NCI-H82 treated with DMSO at 0.1 percent for 48 hours (cell line): ENCODE measurements at regions not wholly inside any gene's neighbourhood (a gene's known extent, or its start where the extent isn't known, plus 50 kb on each side); places are given as distances from the start of the nearest gene placed in this dataset.

ENCODE experiments used
- DNase-seq: peaks from one replicate; lab custom pipeline; 2025; ENCODE audit not compliant: unreplicated experiment; lab: John Stamatoyannopoulos, UW

DNA sequence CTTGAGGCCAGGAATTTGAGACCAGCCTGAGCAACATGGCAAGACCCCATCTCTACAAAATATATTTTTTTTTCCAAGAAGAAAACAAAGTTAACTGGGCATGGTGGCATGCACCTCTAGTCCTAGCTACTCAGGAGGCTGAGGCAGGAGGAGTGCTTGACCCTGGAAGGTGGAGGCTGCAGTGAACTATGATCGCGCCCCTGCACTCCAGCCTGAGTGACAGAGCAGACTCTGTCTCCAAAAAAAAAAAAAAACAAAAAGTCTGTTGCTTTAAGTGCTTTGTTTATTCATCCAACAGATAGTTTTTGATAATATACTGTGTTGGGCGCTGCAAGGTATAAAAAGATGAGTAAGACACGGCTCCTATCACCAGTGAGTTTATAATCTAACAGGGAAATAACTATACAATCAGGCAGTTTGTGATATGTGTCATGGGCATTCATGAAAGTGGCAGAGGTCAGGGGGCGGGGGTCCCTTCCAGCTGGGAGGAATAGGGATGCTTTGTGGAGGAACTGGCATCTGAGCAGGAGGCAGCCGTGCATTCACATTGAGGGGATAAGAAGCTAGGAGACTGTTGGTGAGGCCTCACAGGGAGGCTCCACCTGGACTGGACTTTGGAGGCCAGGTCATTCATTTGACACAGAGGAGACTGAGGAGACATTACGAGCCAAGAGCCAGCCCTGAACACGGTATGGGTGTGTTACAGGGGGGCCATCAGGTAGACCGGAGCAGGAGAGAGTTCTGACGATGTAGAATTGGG lies 67.3 kb upstream of the ERRFI1 start:
- DNase-seq: no peak

GRCh38 chr1:8092657-8093056 lies 66.5 kb upstream of the ERRFI1 start:
- no peak for DNase-seq

- peak; percentile 59 for DNase-seq
Observed at GRCh38 chr1:8091691-8092090, 65.6 kb upstream of the ERRFI1 start.

- no peak for DNase-seq
Observed at GRCh38 chr1:8090241-8090702, 64.2 kb upstream of the ERRFI1 start.

DNA sequence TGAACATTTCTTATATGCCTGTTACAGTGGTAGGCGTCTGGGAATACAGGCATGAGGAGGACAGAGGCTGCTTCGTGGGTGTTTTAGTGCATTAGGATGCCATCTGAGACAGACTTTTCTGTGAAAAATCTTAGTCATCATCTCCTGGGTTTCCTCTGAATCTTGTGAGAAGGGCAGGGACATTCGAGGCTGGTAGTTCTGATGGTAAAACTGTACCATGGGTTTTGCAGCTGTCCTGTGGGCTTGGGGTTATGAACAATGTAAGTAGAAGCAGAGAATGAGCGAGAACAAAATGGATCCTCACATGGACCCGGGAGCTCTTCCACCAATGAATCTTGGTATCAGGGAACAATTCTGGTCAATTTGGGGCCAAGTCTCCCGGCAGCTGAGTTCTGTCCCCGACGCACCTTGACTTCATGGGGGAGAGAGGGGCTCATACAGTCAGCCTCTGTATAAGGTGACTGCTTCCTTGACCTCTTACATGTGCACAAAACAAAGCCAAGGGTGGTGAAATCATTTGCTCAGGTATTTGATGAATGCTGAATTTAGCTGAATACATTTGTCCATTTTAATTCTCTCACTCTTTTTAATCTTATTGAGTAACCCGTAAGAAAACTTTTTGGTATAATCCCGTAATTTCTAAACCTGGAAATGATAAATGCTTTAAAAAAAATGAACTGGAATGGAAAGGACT lies 63.6 kb upstream of the ERRFI1 start:
- no peak for DNase-seq

DNA sequence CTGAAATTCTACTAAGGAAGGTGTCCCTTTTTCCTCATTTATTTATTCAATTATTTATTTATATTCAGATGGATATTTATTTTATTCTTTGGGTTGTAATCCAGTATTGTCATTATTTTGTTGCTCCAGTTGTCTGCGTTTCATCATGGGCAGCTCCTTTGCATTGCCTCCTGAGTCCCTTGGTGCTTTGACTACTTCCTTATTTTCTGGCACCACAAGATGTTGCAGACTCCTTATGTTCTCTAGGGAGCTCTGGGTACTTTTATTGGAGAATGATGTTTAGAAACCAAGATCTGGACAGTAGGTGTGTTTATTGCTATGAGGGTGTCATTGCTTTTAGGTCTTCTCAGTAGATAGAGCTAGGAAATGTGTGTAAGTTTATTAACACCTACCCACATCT lies 59.9 kb upstream of the ERRFI1 start:
- no peak for DNase-seq

GRCh38 chr1:8084913-8085312 lies 58.8 kb upstream of the ERRFI1 start:
- no peak for DNase-seq

DNA sequence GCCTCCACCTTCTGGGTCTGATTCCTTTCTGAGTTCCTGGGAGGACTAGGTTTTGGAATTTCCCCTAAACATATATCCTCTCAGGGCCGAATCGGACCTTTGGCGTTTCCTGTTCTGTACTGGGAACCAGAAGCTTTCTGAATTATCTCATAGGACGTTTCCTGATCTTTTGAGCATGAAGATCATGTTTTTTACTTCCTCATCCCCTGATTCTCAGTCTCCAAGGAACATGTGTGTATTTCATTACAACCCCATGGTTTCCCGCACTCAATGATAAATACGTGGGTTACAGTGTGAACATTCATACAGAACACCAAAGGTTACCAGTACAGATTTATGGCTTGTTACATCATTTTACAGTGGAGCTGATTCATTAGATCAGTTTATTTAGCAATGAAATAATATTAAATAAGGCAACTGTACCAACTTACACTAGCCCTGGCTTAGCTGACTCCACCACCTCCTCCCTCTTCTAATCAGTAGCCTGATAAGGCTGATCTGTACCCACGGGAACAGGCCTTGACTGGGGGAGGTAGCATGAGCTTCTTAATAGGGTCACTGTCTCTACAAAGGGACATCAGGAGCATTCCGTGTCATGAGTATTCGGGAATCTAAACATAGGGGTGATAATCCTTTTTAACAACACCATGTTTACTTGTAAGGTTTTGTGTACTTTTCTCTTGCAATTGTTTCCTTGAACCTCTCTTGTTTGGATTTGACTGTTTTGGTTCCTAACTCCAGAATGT lies 57.8 kb upstream of the ERRFI1 start:
- no peak for DNase-seq

DNA sequence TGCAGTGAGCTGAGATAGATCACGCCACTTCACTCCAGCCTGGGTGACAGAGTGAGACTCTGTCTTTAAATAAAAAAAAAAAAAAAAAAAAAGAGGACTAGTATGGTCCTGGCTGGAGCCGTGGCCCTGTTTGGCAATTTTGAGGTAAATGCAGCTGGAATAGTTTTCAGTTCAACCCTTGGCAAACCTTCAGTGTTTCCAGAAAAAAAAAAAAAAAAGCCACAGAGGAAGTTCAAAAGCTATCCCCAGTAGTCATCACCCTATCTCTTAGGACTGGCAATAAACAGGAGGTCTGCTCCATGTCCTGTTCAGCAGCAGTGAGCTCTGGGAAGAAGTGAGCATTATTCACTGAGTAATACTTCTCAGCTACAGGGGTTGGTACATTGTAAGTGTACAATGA lies 56.8 kb upstream of the ERRFI1 start:
- DNase-seq: no peak

- no peak for DNase-seq
Observed at GRCh38 chr1:8078176-8078671, 52.1 kb upstream of the ERRFI1 start.

GRCh38 chr1:8077602-8078001 lies 51.5 kb upstream of the ERRFI1 start:
- DNase-seq: no peak

DNA sequence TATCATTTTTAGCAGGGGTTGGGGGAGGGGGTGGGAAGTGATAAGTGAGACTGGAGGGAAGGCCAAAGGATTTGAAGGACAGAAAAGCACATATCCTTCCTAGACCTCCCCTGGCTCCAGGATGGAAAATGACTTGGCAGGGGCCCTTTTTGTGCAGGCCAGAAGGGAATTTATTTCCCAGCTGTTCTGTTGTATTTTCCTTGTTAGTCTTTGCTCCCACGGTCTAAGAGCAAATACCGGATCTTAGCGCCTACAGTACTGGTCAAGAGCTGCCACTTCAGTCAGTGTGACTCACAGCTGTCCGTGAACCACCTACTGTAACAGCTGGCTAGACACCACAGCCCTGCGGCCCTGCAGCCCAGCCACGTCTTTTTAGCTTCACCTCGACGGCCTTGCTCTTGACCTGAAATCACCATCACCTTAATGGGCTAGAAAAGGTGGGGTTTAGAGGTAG lies 51.0 kb upstream of the ERRFI1 start:
- DNase-seq: no peak

DNA sequence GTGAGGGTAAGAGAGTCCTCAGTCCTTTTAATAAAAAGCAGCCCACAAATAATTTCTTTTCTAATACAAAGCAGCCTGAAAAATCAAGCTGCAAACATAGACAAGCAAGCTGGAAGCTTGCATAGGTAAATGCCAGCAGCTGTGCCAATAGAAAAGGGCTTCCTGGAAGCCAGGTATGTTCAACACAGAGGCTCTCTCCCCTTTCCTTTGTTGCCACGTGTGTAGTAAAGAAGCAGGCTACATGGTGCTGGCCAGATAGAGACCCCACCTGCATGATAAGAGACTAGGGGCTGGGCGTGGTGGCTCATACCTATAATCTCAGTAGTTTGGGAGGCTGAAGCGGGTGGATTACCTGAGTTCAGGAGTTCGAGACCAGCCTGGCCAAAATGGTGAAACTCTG lies 50.1 kb upstream of the ERRFI1 start:
- no peak for DNase-seq
